Kidney capillary endothelial cell (primary cell): ENCODE measurements at regions not wholly inside any gene's neighbourhood (a gene's known extent, or its start where the extent isn't known, plus 50 kb on each side); places are given as distances from the start of the nearest gene placed in this dataset.

Experiments
- DNase-seq: peaks from one replicate; pipeline ENCODE4 v3.0.0-alpha.2; 2018; ENCODE audit warnings: low spot score

DNA sequence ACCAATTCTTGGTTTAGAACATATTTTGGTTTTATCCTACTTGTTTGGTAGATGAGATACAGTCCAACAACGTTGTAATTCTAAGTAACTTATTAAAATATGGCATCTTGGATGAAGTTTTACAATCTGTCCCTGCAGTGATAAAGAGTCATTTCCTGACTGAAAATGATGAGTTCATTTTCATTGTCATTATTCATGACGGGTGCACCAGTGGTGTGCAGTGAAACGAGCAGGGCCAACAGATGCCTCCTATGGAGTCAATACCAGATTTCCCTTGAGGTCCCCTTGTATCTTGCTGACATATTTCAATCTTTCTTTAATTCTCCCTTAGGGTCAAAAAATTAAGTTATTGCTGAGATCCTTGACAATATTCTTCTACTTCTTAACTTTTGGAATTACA is 438.5 kb downstream of the LRIG3 start:
- peak; percentile 42 for DNase-seq

DNA sequence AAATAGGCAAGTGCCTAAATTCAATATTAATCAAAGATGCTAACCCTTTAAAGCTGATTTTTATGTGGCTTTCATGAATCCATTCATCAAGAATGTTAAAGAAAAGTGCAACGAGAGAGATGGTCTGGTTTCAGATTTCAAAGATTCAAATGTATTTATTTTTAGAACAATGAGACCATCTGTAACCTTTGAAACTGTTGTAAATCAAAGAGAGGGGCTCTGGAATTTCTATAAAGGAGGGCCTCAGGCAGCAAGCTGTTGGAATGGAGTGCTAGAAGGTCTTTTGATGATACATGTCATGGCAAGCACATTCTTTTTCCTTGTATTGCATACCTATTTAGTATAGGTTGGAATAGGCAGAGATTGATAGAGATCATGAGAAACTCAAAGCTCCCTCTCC is 433.0 kb downstream of the LRIG3 start:
- no peak for DNase-seq

DNA sequence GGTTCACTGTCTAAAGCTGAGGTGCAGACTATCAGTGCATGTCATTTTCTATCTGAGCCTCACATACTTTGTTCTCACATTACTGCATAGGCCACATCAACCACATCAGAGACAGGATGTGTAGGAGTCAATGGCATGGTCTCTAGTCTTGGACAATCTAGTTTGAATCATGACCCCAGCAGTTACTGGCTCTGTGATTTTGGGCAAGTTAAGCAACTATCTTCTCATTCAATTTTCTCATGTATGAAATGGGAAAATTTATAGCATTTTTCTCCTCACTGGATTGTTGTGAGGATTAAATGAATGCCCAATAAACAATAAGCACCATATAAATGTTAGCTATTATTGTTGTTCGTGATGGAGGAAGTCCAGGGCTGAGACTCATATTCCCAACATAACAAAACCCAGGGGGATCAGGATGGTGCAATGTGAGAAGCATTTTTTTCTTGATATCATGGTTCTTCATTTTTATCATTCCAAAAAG is 432.6 kb downstream of the LRIG3 start:
- no peak for DNase-seq

DNA sequence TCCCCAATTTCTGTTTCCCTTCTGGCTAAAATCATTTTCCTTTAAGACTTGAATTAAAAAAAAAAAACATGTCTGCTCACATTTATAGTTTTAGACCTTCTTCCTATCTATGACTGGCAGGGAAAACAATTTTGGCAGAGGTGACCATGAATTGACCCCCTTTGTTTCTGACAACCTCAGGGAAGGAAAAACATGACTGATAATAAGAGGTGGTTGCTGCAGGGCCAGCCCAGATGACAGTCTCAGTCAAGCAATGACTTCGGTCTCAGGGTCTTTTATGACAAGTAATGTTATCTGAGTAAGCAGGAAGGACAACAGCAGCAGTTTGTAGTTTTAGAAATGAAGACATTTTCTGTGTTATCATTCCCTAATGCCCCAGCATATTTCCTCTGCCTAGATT is 430.9 kb downstream of the LRIG3 start:
- DNase-seq = peak; percentile 13

DNA sequence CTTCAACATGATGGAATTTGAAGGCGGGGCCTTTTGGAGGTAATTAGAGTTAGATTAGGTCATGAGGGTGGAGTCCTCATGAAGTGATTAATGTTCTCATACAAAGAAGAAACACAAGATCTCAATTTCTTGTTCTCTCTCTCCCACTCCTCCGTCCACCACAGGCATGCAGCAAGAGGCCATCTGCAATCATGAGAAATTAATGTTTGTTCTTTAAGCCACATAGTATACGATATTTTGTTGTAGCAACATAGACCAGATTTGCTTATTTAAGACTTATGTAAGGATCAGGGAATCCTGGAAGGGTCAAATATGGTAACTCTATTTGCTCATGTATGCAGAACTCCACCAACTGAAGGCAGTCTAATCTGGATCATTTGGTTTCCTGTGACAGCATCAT is 429.0 kb downstream of the LRIG3 start:
- no peak for DNase-seq

DNA sequence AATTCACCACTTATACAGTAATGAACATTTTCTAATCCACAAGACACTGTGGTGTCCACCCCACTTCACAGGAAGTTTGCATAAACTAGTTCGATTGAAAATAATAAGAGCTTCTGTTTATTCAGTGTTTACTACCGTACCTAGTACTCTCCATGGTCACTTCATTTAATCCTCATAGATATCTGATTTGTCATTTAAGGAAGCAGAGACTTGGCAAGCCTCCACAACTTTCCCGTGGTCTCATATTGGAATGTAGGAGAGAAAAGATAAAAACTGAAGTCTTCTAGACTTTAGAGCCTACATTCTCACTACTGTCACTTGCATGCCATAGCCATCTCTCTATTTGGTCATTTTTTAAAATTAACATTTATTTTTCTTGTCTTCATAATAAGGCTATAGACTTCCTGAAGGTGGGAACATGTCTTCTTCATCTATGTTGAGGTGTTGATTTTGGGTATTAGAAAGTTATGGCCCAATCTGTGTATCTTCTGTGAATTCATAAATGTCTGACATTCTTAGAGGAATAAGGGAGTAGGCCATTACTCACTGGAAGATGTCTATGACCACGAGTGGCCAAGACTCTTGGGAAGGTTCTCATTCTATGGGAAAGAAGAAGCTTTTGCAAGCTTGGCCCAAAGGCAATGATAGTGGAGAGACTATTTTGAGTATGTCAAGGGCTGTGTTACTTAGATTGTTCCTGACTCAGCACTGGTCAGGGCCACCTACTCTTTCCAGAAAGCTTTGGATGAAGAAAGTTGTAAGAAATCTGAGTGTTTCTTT is 423.7 kb downstream of the LRIG3 start:
- no peak for DNase-seq

DNA sequence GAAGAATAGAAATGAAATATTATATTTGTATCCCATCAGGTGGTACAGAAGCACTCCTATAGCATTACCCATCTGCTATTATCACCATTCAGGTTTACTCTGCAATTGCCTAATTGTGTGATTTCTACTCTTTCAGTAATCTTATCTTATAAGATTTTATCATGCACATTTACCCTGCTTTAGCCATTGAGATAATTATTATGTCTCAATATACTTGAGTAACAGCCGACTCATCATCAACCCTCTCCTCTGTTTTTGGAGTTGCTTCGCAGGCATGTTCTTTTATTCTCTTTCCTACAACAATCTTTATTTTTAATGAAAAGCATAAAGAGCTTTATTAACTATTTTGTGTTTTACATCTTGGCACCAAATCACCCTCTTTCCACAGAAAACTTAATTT is 419.9 kb downstream of the LRIG3 start:
- DNase-seq = no peak

DNA sequence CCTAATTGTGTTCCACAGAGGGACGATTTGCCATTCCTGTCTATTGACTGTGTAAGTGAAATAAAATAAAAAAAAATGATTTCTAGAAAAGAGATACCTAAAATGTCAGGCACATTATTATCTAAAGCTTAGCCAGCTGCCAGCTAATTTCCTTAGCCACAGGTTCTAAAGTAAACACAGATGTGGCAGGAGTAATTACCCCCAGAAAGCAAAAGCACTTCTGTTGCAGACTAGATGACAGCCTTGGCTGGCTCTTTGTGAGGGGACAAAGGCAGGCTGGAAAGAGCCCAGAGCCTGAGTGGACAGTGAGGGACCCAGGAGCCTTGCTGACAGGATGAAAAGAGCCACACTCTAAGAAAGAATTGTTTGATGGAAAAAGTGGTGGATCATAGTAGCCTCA is 418.1 kb downstream of the LRIG3 start:
- DNase-seq = no peak

DNA sequence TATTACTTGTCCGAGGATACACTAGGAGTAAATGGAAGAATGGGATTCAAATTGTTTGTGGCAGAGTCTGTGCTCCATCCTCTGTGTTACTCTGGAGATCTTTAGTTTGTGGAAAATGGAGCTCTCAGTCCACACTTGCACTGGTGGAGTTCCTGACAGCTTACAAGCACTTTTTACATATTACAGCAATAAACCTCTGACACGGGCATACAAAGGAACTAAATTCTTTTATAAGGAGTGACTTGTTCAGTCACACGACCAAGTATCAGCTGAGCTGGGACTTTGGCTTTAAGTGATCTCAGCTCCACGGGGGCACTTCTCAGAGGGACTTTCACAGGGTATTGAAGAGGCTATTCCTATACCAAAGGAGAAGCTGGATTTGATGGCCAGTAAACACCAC is 417.5 kb downstream of the LRIG3 start:
- DNase-seq = no peak

DNA sequence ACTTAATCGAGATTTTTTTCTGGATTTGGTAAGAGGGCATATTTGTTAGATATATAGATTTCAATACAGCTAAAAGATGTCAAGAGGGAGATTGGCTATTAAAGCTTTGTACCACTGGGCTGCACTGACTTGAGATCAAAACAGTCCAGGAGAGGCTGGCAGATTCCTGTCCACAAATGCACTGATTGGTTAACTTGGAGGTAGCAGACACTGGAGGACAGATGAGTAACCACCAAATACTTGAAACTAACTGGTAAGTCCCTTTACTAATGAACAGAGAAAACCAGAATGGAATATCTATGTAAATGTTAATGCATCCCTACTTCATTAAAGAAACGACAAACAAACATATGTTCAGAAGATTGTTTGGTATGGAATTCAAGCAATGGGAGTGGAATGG is 416.6 kb downstream of the LRIG3 start:
- DNase-seq = no peak

DNA sequence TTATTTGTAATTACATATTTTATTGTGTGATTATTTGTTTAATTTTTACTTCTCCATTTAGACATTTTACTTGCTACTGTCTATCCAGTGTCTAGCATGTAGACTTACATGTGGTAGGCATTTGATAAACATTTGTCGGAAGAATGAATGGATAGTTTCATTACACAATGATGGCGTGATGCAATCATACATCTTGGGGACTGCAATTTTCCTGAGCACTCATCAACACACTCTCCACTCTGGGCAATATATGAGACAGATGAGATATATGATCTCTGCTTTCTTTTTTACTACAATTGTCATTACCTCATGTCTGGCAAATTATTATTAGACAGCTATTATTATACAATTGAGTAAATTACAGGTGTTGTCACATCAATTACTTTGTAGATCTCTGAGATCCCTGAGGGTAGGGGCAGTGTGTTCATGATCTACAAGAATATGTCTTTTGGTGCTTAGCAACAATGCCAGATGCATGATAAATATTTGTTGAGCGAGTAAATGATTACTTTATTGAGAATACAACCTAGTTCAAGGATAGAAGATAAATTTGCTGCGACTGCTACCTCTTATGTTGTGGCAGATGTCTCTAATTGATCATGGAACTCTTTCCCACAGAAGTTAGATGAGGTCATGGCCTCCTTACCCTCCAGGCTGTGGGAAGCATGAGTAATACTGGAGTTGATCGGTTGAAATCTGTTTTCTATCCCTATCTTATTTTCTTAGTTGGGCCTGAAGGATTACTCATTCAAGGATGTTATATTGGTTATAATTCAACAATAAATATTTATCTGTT is 416.0 kb downstream of the LRIG3 start:
- DNase-seq = no peak

DNA sequence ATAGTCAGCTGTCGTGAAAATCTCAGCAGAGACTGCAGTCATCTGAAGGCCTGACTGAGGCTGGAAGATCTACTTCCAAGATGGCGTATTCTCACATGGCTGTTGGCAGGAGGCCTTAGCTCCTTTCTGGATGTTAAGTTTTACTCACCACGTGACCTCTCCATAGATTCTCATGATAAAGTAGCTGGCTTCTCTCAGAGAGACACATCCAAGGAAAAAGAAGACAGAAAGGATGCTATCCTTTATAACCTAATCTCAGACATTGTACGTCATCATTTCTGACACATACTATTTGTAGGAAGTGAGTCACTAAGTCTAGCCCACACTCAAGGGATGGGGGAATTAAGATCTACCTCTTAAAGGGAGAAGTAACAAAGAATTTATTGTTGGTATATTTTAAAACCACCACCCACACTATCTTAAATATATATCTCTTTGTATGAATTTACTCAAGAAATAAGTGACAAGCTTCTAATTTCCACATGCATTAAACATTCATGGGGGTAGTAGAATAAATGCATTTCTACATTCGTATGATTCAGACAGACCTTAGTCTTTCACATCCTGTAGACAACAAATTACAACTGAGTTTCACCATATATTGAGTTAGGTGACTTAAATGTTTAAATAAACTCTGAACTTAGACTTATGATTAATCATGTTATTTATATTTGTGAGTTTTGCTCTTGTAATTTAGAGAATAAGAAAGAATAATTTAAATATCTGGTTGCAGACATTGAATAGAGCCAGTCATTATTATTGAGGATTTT is 411.0 kb downstream of the LRIG3 start:
- DNase-seq = peak; percentile 76

DNA sequence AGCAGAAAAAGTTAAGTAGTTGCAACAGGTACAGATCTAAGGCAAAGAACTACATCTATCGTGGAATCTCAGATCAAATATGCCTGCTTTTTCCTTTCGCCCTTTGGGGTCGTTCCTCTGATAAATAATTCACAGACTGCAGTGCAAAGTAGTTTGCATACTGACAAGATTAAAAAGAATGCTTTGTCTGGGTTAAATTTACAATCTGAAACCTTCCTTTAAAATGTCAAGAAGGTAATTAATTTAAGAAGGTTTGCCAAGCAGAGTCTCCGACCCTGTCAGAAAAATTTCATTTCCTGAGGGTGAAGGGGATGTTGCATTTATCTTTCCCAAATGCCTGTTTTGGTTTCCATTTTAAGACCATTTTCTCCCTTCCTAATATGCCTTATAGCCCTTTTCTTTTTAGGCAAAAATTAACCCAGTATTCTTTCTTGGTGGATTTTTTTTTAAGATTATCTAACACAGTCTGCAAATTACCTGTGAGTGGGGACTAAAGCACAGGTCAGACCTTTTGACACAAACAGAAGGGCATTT is 406.9 kb downstream of the LRIG3 start:
- DNase-seq = no peak

DNA sequence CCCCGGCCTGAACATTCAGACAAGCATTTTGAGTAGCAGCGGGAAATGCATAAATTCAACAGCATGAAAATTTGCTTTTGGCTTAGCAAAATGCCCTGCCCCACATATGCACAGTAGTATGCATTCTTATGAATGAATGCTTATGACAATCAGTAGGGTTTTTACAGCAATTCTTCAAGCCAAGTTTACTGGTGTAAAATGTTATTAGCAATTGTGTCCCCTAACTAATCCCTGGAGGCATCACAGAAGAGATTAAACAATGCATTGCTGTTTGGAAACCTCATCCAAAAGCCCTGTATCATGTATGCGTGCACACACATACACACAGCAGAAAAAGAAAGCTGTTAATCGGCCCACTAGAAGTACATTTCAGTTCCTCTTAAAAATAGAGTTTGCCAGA is 406.5 kb downstream of the LRIG3 start:
- no peak for DNase-seq

DNA sequence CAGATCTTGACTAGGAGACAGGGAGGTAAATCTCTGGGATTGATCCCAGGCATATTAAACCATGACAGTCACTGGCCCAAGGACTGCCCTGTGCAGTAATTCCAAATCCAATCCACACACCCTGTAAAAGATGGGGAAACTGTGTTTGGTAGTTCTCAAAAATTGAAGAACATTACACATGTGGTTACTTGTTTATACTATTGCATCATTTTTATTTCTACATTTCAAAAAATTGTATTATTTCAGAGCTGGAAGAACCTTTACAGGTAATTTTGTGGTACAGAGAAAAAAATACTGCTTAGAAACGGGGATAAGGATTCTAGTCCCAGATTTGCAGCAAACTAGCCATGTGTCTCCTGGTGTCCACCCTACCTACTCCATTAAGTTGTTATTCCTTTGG is 400.5 kb downstream of the LRIG3 start:
- DNase-seq = no peak

DNA sequence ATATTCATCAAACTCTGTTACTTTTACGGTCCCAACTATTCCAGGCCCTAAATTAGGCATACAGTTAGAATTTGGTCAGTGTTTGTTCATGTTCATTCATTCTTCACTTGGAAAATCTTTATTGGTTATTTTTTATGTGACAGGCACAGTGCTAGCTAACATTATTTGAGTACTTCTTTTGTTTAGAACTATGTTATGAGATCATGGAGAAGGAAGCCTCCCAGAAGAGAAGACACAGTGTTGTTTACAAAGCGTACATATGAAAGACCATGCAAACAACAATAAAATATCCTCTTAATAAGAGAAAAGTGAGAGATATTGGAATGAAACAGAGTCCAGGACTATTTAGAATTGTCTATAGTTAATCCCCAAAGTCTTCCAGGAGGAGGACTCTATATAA is 399.2 kb downstream of the LRIG3 start:
- DNase-seq = no peak

DNA sequence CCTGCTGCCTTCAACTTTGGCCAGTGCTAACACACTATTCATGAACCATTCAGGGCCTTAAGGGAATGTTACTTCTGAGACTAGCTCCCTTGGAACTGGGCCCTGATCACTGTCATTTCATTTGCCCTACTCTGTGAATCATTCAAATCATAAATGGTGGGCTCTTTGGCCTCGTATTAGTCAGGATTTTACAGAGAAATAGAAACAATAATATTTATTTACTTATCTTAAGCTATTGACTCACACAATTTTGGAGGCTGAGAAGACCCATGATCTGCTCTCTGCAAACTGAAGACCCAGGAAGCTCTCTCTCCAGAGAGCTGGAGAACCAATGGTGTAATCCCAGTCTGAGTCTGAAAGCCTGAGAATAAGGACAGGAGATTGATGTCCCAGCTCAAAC is 398.5 kb downstream of the LRIG3 start:
- no peak for DNase-seq

DNA sequence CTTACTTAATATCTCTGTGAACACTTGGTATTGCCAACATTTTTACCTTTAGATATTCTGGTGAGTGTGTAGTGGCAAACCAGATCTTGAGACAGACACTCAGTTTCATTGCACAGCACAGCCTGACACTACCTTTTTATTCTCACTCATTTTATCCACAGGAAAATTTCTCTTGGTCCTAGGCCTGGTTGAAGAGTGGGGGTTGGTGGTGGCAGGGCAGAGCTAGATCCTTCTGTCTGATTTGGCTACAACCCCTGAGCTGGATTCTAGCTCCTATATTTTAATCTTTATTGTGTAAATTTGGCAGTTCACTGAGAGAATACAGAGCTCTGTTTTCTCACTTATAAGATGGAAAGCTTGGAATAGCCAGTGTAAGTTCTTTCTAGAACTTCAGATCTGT is 396.9 kb downstream of the LRIG3 start:
- no peak for DNase-seq

DNA sequence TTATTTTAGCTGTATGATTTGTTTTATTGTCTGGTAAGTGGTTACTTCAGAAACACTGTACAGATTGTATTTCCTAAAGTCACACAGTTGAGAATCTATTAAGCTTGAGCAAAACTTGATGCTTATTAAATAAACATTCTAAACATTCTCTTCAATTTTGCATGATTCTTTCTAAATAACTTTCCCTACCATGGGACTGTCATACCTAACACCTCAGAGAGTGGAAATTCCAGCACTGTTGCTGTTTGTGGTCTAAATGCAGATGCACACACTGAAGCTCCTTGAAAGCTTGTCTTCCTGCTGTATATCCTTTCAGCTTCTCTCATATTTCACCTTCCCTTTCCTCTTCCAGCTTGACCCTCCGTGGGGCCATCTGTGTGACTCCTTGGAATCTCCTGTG is 392.0 kb downstream of the LRIG3 start:
- DNase-seq = no peak

DNA sequence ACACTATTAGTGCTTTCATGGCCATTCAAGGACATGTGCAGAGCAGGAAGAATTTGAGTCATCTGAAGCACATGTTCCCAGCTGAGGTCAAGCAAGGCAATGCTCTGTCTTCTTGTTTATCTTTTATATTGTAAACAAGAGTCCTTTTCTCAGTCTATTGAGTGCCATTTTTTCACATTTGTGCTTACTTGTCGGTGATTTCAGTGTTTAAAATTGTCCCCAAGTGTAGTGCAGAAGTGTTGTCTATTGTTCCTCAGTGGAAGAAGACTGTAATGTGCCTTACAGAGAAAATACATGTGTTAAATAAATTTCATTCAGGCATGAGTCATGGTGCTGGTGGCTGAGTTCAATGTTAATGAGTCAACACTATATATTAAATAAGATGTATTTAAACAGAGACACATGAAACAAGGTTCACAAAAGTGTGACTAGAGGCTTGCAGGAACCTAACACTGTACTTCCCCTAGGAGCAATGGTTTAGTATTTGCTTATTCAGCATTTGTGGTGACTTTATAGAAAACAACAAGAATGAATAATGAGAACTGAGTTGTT is 391.1 kb downstream of the LRIG3 start:
- DNase-seq = peak; percentile 77

DNA sequence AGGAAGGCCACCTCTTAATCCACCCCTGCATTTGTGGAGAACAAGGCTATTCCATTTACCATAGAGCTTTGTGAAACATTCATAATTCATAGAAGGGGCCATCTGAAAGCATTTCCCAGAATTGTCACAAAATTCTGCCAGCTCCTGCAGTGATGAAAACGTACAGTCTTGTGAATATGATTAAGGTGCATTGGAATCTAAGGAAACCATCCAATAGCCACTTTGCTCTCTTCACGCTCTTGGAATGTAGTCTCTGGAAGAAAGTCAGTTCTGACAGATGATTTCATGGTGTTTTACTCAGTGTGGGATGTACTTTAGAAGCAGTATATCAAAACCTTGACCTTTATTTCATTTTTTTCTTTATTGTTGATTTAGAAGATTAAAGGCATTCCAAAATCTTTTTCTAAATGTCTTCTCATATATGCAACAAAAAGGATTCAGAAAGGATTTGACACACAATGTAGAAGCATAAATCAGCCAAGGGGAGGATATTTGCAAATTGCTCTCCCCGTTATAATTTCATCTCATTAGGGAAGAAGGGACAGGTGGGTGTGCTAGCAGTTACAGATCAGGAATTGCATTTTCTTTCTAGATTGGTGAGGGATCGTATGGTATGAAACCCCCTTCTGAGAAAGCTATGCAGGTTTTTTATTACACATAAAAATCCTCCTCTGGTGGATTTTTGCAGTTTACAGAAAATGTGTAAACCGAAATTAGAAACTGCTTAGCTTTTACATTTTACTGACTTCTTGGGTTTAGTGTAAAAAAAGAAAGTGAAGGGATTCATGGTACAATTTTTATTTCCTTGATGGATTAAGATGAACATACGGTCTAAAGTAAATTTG is 390.2 kb downstream of the LRIG3 start:
- peak; percentile 8 for DNase-seq
